A673 (cell line): ENCODE measurements at regions not wholly inside any gene's neighbourhood (a gene's known extent, or its start where the extent isn't known, plus 50 kb on each side); places are given as distances from the start of the nearest gene placed in this dataset.

Source experiments
- EZH2 ChIP-seq: fragments of 200-600 bp; sonication (generic); IDR thresholded peaks from 2 replicates; pipeline ENCODE4 v1.6.1; 2017; ENCODE audit warnings: borderline replicate concordance, low read depth, mild to moderate bottlenecking, mixed read lengths, antibody characterized with exemption, low read length; ENCODE audit not compliant: poor library complexity, severe bottlenecking
- TF ChIP-seq, protein P1 (sequence below): fragments of 300-800, 200-600 bp; sonication (generic); conservative IDR thresholded peaks from 2 replicates; pipeline ENCODE4 v1.5.1; 2017; ENCODE audit warnings: low read depth, mild to moderate bottlenecking, antibody characterized with exemption, low read length, moderate library complexity, mixed read lengths

DNA sequence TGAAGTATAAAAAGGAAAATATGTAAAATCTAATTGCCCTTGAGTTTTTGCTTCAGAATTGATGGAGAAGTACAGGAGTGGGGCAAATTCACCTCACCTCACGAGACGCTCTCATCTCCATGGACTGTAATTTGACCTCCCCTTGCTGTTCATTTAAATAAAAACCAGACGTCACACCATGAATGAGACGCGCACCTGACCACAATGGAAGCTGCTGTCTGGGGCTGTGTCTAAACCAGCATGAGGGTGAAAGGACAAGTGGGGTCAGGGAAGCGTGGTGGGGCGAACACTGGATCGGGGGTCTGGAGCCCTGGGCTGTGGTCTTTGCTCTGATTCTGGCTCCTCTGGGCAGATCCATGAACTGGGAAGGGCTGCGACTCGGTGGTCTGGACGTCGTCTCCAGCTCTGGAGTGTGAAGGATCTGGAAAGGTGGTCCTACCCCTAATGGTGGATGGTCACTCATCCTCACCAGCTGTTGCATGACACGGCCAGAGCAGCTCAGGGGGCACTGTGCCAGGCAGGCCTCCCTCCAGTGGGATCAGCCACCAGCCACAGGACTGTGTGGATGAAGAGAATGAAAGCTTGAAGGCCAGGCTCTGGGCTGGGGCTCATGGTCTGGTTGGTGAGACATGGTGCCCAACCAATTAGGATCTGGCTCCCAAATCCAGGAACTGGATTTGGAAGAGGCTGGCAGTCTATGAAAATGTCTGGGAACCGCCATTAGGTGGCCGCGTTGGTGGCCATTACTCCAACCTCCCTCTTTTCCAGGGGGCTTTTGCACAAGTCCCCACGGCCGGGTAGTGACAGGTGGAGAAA is 728.6 kb downstream of the PTPRU start:
- TF ChIP-seq, protein P1, sequence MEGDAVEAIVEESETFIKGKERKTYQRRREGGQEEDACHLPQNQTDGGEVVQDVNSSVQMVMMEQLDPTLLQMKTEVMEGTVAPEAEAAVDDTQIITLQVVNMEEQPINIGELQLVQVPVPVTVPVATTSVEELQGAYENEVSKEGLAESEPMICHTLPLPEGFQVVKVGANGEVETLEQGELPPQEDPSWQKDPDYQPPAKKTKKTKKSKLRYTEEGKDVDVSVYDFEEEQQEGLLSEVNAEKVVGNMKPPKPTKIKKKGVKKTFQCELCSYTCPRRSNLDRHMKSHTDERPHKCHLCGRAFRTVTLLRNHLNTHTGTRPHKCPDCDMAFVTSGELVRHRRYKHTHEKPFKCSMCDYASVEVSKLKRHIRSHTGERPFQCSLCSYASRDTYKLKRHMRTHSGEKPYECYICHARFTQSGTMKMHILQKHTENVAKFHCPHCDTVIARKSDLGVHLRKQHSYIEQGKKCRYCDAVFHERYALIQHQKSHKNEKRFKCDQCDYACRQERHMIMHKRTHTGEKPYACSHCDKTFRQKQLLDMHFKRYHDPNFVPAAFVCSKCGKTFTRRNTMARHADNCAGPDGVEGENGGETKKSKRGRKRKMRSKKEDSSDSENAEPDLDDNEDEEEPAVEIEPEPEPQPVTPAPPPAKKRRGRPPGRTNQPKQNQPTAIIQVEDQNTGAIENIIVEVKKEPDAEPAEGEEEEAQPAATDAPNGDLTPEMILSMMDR: no peak
- no peak for TF ChIP-seq EZH2
